Activated T-cell treated with anti-CD3 and anti-CD28 coated beads, Interleukin-2, amount 50 U/mL, for 24 hours (primary cell): ENCODE measurements at regions not wholly inside any gene's neighbourhood (a gene's known extent, or its start where the extent isn't known, plus 50 kb on each side); places are given as distances from the start of the nearest gene placed in this dataset.
"Not testable (repeated sequence)": the region's sequence is repeated elsewhere in the genome, so short reads cannot be mapped to it uniquely, and the experiment has no call there.

Experiments used
- DNase-seq: peaks from one replicate; pipeline ENCODE4 v3.0.0-alpha.2; 2020
- H3K27ac Mint-ChIP-seq: 2 replicates; pipeline ENCODE4 v1.8.0; 2020; ENCODE audit warnings: mild to moderate bottlenecking, mixed read lengths
- H3K27me3 Mint-ChIP-seq: 2 replicates; pipeline ENCODE4 v1.8.0; 2020; ENCODE audit warnings: mixed read lengths
- H3K36me3 Mint-ChIP-seq: 2 replicates; pipeline ENCODE4 v1.8.0; 2020; ENCODE audit warnings: low read depth, mixed read lengths
- H3K4me1 Mint-ChIP-seq: 2 replicates; pipeline ENCODE4 v1.8.0; 2020; ENCODE audit warnings: low read depth, mixed read lengths
- H3K4me3 Mint-ChIP-seq: 2 replicates; pipeline ENCODE4 v1.8.0; 2020; ENCODE audit warnings: mild to moderate bottlenecking, moderate library complexity, mixed read lengths
- H3K9me3 Mint-ChIP-seq: 2 replicates; pipeline ENCODE4 v1.8.0; 2020; ENCODE audit warnings: mixed read lengths

DNA sequence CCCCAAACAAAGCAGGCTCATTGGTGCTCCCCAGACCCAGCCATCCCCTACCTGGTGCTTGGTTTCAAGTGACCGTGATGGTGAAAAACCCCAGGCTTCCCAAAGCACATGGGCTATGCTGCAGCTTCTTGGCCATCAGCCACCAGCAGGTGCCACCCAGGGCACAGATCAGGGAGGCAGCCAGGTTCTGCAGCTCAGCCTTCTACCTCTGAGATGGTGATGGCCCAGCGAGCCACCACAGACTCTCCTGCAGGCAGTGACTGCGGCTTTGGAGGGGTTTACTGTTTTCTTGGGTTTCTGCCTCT is 70.0 kb upstream of the ALX4 start:
- Mint-ChIP-seq H3K4me3 (no peak overlapping the region), H3K9me3 (no peaks in the 10 kb centered on the region), H3K27ac (no peak overlapping the region), H3K27me3 (peaks cover 37% of the 10 kb centered on the region), H3K36me3 (no peaks in the 10 kb centered on the region), H3K4me1 (no peaks in the 10 kb centered on the region)
- no peak for DNase-seq

DNA sequence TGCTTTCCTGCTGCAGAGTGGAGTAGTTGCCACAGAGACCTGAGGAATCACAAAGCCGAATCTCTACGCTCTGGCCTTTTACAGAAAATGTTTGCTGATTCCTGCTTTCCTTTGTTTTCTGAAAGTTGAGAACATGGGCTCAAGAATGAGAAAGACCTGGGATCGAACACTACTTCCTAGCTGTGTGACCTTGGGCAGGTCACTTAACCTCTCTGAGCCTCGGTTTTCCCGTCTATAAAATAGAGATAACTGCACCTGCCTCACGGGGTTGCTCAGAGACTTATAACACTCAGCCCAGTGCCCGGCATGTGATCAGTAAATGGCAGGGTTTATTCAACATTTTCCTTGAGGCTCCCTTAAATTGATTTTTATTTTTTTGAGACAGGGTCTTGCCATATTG is 70.9 kb upstream of the ALX4 start:
- Mint-ChIP-seq H3K27ac (no peak overlapping the region), H3K9me3 (no peaks in the 10 kb centered on the region), H3K4me3 (no peak overlapping the region), H3K36me3 (no peaks in the 10 kb centered on the region), H3K27me3 (peaks cover 46% of the 10 kb centered on the region), H3K4me1 (no peaks in the 10 kb centered on the region)
- DNase-seq = no peak

DNA sequence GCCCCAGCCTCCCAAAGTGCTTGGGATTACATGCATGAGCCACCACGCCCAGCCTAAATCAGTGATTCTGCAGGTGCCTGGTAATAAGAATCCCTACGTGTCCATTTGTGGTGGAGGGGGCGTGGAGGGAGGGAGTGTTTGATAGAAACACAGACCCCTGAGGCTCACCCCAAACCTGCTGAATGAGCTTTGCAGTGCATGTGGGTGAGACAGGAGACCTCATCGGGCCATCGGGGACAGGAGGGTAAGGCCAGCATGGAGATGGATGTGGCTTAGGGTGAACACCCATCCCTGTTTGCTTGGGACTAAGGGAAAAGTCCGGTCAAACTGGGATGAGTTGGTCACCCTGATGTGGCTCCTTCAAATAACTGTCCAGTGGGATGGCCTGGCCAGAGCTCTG is 71.3 kb upstream of the ALX4 start:
- H3K9me3 Mint-ChIP-seq = no peaks in the 10 kb centered on the region
- no peaks in the 10 kb centered on the region for H3K4me1 Mint-ChIP-seq
- H3K4me3 Mint-ChIP-seq = no peak overlapping the region
- no peak overlapping the region for H3K27ac Mint-ChIP-seq
- H3K36me3 Mint-ChIP-seq = no peaks in the 10 kb centered on the region
- peaks cover 50% of the 10 kb centered on the region for H3K27me3 Mint-ChIP-seq
- no peak for DNase-seq

DNA sequence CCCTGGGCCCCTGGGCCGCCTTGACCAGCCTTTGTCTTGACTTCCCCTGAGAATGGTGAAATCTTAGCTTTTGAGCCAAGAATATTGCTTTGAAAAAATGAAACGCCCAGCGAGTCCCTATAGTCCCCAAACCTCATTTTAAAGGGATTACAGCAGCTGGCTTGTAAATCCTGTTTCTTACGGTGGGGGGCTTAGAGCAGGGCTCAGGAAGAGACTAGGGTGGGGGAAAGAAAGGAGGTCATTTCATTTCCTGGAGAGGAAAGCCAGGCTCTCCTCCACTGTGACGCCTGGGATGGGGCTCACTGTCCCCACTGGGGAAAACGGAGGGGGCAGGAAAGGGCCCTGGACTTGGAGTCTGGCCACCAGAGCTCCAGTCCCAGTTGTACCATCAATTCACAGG is 72.2 kb upstream of the ALX4 start:
- peaks cover 53% of the 10 kb centered on the region for H3K27me3 Mint-ChIP-seq
- no peak overlapping the region for H3K4me3 Mint-ChIP-seq
- DNase-seq = no peak
- H3K27ac Mint-ChIP-seq = no peak overlapping the region
- no peaks in the 10 kb centered on the region for H3K36me3 Mint-ChIP-seq
- no peaks in the 10 kb centered on the region for H3K4me1 Mint-ChIP-seq
- no peaks in the 10 kb centered on the region for H3K9me3 Mint-ChIP-seq

DNA sequence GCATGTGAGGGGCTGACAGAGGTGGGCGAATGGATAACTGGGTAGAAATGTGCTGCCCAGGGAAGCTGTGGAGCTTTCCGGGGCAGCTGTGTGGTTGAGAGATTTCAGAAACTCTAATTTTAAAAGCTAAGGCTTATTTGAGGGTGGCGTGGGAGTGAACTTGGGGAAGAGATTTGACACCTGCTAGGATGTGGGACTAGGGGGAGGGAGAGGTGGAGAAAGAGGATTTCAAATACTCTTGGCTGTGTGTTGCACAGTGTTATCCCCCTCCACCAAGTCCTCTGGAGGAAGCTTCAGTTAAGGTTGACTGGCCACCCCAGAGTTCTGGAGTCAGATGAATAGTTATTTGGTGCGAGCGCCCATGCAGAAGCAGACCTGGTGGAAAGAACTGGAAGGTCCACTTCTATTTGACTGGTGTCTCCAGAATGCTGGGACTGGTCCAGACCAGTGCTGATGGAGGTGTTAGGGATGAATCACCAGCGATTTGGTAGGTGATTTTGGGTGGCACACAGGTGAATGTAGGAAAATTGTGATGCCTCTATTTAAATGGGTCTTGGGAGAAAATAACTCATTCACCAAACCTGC is 72.8 kb upstream of the ALX4 start:
- Mint-ChIP-seq H3K4me1 (no peaks in the 10 kb centered on the region), H3K27me3 (peaks cover 53% of the 10 kb centered on the region), H3K27ac (no peak overlapping the region), H3K4me3 (no peak overlapping the region), H3K9me3 (no peaks in the 10 kb centered on the region), H3K36me3 (no peaks in the 10 kb centered on the region)
- DNase-seq = no peak

DNA sequence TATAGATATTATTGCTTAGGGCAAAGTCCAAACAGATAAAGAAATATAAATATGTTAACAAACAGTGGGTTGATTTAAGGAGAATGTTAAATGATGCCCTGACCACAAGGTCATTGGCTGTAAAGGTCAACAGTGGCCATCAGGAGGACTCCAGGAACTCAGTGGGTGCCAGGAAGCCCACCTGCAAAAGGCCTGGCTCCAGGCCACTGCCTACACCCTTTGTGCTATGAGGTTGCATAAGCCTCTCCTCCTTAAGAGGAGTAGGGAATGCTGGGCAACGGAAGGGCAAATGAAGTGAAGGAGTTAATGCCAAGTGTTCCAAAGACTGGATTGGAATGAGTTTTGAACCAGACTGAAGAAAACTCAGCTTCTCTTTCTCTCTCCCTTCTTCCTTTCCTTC is 73.3 kb upstream of the ALX4 start:
- H3K4me1 Mint-ChIP-seq = no peaks in the 10 kb centered on the region
- no peaks in the 10 kb centered on the region for H3K36me3 Mint-ChIP-seq
- H3K27ac Mint-ChIP-seq = no peak overlapping the region
- H3K9me3 Mint-ChIP-seq = no peaks in the 10 kb centered on the region
- DNase-seq = no peak
- no peak overlapping the region for H3K4me3 Mint-ChIP-seq
- H3K27me3 Mint-ChIP-seq = peaks cover 53% of the 10 kb centered on the region

DNA sequence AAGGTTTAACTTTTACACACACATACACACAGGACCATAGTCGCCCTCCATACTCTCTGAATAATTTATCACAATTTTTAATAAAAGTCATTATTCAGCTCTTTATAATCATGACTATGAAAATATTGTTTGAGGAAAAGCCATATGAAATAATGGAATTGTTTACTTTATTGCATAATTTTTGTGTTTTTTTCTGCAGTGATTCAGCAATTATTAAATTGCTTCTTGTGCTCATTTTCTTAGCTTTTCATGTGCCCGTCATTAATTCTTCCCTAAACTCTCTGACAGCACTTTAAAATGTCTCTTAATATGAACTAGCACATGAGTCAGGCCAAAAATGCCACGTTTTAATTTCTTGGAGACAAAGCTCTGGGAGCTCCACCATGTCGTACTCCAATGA is 77.5 kb upstream of the ALX4 start:
- DNase-seq = no peak
- peaks cover 10% of the 10 kb centered on the region for H3K9me3 Mint-ChIP-seq
- peaks cover 48% of the 10 kb centered on the region for H3K27me3 Mint-ChIP-seq
- no peak overlapping the region for H3K27ac Mint-ChIP-seq
- H3K4me1 Mint-ChIP-seq = peaks cover 1% of the 10 kb centered on the region
- no peaks in the 10 kb centered on the region for H3K36me3 Mint-ChIP-seq
- H3K4me3 Mint-ChIP-seq = no peak overlapping the region

DNA sequence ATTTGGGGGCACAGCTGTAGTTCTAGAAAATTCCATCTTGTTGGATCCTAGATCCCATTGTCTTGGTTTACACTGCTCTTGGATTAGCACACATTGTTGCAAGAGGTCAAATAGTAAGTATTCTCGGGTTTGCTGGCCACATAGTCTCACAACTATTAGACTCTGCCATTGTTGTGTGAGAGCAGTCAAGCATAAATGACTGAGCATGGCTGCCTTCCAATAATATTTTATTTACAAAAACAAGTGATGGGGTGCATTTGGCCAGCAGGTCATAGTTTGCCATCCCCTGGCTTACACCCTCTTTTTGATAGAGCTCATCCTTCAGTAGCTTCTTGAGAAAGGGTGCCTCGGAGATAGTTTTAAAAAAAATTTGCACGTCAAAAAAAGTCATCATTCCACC is 77.9 kb upstream of the ALX4 start:
- Mint-ChIP-seq H3K4me1 (peaks cover 1% of the 10 kb centered on the region), H3K9me3 (peaks cover 10% of the 10 kb centered on the region), H3K4me3 (no peak overlapping the region), H3K27me3 (peaks cover 43% of the 10 kb centered on the region), H3K36me3 (no peaks in the 10 kb centered on the region), H3K27ac (no peak overlapping the region)
- DNase-seq = no peak

DNA sequence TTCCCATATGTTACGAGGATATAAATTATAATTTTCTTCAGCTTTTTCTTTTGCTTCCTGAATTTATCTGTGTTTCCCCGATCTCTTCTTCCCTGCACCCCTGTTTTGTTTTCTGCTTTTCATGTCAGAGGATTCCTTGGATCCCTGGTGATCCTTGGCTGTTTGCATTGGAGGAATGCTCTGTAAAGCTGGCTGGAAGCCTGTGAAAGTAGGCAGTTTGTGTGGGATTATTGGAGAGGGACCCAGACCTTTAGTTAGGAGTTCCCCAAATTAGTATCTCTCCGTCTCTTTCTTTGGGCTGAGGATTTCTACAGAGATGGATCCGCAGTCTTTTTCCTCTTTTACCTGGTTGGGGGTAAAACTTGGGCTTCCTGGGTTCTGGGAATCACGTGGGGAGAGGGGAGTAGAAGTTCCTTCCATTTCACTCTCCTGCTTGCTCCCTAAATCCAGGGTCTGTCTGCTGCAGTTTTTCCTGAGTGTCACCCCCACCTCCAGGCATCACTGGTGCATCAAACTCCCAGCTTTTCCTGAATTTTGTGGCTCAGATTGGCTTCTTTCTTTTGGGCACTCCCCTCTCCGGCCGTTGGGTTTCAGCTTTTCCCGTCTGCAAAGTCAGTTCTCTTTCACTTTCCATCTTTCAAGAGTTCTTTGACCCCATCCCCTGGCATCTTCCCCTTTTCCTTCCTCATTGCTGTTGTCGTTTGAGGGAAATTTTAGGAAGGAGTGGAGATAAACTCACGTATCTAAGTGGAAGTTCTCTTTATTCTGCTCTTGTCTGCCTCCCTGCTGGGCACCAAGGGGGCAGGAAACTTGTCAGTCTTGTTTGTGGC is 79.1 kb upstream of the ALX4 start:
- peaks cover 44% of the 10 kb centered on the region for H3K27me3 Mint-ChIP-seq
- no peak overlapping the region for H3K27ac Mint-ChIP-seq
- H3K4me1 Mint-ChIP-seq = peaks cover 1% of the 10 kb centered on the region
- no peaks in the 10 kb centered on the region for H3K36me3 Mint-ChIP-seq
- peaks cover 10% of the 10 kb centered on the region for H3K9me3 Mint-ChIP-seq
- DNase-seq = no peak
- no peak overlapping the region for H3K4me3 Mint-ChIP-seq

DNA sequence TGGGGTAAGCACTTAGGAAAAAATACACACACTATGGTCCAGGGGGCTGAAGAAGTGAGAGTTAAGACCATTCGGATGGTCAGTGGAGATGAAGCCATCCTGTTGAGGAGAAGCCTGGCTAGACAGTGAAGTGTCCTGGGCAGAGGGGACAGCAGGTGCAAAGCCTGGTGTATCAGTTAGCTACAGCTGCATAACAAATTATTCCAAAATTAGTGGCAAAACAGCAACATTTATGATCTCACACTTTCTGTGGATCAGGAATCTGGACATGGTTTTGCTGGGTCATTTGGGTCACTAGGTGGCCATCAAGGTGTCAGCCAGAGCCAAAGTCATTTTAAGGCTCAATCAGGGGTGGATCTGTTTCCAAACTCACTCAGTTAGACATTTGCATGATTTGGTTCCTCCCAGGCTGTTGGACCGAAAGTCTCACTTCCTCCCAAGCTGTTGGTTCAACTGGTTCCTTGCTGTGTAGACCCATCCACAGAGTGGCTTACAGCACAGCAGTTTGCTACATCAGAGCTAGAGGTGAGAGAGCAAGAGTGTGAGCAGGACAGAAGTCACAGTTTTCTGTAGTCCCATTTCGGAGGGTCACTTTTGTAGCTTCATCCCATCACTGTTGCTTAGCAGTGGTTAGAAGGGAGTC is 80.1 kb upstream of the ALX4 start:
- no peak overlapping the region for H3K27ac Mint-ChIP-seq
- no peak overlapping the region for H3K4me3 Mint-ChIP-seq
- H3K4me1 Mint-ChIP-seq = peaks cover 1% of the 10 kb centered on the region
- H3K36me3 Mint-ChIP-seq = no peaks in the 10 kb centered on the region
- peaks cover 10% of the 10 kb centered on the region for H3K9me3 Mint-ChIP-seq
- DNase-seq = no peak
- peaks cover 48% of the 10 kb centered on the region for H3K27me3 Mint-ChIP-seq

DNA sequence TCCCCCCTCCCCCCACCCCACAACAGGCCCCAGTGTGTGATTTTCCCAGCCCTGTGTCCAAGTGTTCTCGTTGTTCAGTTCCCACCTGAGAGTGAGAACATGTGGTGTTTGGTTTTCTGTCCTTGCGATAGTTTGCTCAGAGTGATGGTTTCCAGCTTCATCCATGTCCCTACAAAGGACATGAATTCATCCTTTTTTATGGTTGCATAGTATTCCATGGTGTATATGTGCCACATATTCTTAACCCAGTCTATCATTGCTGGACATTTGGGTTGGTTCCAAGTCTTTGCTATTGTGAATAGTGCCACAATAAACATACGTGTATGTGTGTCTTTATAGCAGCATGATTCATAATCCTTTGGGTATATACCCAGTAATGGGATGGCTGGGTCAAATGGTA is 81.1 kb upstream of the ALX4 start:
- not testable (repeated sequence) for DNase-seq, H3K4me1 Mint-ChIP-seq, H3K36me3 Mint-ChIP-seq, H3K27ac Mint-ChIP-seq, H3K4me3 Mint-ChIP-seq
- Mint-ChIP-seq H3K9me3 (peaks cover 10% of the 10 kb centered on the region), H3K27me3 (peaks cover 44% of the 10 kb centered on the region)

DNA sequence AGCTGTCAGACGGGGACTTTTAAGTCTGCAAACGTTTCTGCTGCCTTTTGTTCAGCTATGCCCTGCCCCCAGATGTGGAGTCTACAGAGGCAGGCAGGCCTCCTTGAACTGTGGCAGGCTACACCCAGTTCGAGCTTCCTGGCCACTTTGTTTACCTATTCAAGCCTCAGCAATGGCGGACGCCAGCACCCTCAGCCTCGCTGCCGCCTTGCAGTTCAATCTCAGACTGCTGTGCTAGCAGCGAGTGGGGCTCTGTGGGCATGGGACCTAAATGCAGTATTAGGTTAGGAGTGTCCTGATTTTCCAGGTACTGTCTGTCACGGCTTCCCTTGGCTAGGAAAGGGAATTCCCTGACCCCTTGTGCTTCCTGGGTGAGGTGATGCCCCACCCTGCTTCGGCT is 86.8 kb upstream of the ALX4 start:
- not testable (repeated sequence) for DNase-seq, H3K9me3 Mint-ChIP-seq, H3K27ac Mint-ChIP-seq, H3K4me1 Mint-ChIP-seq, H3K36me3 Mint-ChIP-seq, H3K4me3 Mint-ChIP-seq
- H3K27me3 Mint-ChIP-seq = peaks cover 34% of the 10 kb centered on the region

DNA sequence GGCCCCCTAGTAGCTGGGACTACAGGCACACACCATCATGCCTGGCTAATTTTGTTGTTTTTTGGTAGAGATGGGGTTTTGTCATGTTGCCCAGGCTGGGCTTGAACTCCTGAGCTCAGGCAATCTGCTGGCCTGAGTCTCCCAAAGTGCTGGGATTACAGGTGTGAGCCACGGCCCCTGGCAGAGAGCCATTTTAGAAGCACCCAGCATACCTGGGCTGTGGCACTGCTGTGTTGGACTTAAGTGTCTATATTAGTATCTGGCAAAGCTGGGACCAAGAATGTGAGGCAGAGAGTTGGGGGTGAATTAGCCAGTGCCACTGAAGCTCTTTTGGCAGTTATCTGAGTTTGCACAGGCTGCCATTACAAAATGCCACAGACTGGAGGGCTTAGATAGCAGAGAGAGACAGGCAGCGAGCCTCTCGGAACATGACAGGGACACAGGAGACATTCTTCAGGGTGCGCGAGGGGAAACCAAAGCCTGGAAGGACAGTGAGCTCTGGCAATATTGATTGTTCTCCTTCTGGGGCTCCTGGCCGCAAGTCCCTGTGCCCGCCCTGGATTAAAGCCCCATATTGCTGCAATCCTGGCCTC is 87.7 kb upstream of the ALX4 start:
- H3K9me3 Mint-ChIP-seq = no peaks in the 10 kb centered on the region
- no peaks in the 10 kb centered on the region for H3K4me1 Mint-ChIP-seq
- no peaks in the 10 kb centered on the region for H3K36me3 Mint-ChIP-seq
- peaks cover 34% of the 10 kb centered on the region for H3K27me3 Mint-ChIP-seq
- no peak overlapping the region for H3K27ac Mint-ChIP-seq
- no peak overlapping the region for H3K4me3 Mint-ChIP-seq
- DNase-seq = no peak

DNA sequence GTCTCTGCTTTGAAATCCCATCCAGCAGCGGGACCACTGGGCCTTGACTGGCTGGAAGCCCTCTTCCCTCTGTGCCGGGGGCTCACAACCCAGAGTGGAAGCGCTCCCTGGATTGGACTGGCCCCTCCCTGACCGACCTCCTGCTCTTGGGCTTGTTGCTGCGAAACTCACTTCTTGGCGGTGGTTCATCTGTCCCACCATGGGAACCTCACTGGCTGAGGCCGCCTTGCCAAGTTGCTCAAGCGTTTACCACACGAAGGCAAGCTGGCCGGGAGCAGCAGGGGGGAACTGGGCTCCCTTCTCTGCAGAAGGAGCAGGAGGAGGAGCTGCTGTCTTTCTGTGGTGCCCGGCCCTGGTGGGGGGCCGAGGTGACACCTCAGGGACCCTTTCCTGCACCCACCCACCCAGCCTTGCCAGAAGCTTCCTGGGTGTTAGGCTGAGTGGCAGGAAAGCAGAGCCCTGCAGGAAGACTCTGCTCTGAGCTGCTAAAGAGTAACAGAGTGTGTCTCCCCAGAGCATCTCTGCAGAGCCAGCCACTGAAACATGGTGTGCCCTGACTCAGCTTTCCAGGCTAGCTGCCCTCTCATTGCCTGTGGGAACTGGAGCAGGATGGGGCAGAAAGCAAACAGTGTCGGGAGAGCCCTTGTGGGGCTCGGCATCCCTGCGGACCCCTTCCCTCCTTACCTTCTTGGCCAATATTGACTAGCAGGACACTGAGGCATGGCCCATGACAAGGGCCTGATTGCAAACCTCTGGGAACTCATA is 88.5 kb upstream of the ALX4 start:
- H3K36me3 Mint-ChIP-seq = no peaks in the 10 kb centered on the region
- H3K27me3 Mint-ChIP-seq = peaks cover 34% of the 10 kb centered on the region
- H3K4me3 Mint-ChIP-seq = no peak overlapping the region
- H3K9me3 Mint-ChIP-seq = no peaks in the 10 kb centered on the region
- no peak overlapping the region for H3K27ac Mint-ChIP-seq
- no peaks in the 10 kb centered on the region for H3K4me1 Mint-ChIP-seq
- no peak for DNase-seq
